ENCODE measurements at regions not wholly inside any gene's neighbourhood (a gene's known extent, or its start where the extent isn't known, plus 50 kb on each side); places are given as distances from the start of the nearest gene placed in this dataset.
"Not testable (repeated sequence)": the region's sequence is repeated elsewhere in the genome, so short reads cannot be mapped to it uniquely, and the experiment has no call there.

- Histone ChIP-seq H3K9me3 (replicated peaks; ENCODE audit: control insufficient read depth, low read depth, low read length) (no peaks in the 10 kb centered on the region), H3K36me3 (ENCODE audit: control insufficient read depth, insufficient read depth, low read length) (no peaks in the 10 kb centered on the region), H3K27ac (ENCODE audit: low read length) (no peak overlapping the region), H3K4me1 (ENCODE audit: control insufficient read depth, insufficient read depth, low read length) (no peaks in the 10 kb centered on the region), H3K4me3 (ENCODE audit: low read length) (no peak overlapping the region), H3K27me3 (ENCODE audit: control insufficient read depth, insufficient read depth, low read length) (no peaks in the 10 kb centered on the region)
- DNase-seq, result no peak
- no CpG with 5 or more reads among the region's 1 CpG for WGBS (ENCODE audit: insufficient coverage)
Measured at GRCh38 chr10:64659311-64659710, 1138.1 kb downstream of the REEP3 start.

GRCh38 chr10:64682043-64682442 is 1160.8 kb downstream of the REEP3 start:
- no peaks in the 10 kb centered on the region for H3K9me3 ChIP-seq (replicated peaks; ENCODE audit: control insufficient read depth, low read depth, low read length)
- no peaks in the 10 kb centered on the region for H3K4me1 ChIP-seq (ENCODE audit: control insufficient read depth, insufficient read depth, low read length)
- no peak overlapping the region for H3K4me3 ChIP-seq (ENCODE audit: low read length)
- no peak for DNase-seq
- no peak overlapping the region for H3K27ac ChIP-seq (ENCODE audit: low read length)
- 85% methylated on average over 3 of the region's 3 CpGs for WGBS (ENCODE audit: insufficient coverage)
- no peaks in the 10 kb centered on the region for H3K36me3 ChIP-seq (ENCODE audit: control insufficient read depth, insufficient read depth, low read length)
- no peaks in the 10 kb centered on the region for H3K27me3 ChIP-seq (ENCODE audit: control insufficient read depth, insufficient read depth, low read length)

GRCh38 chr10:64690194-64690593 is 1169.0 kb downstream of the REEP3 start:
- Histone ChIP-seq H3K36me3 (ENCODE audit: control insufficient read depth, insufficient read depth, low read length) (no peaks in the 10 kb centered on the region), H3K27ac (ENCODE audit: low read length) (no peak overlapping the region), H3K4me3 (ENCODE audit: low read length) (no peak overlapping the region), H3K27me3 (ENCODE audit: control insufficient read depth, insufficient read depth, low read length) (no peaks in the 10 kb centered on the region), H3K9me3 (replicated peaks; ENCODE audit: control insufficient read depth, low read depth, low read length) (no peaks in the 10 kb centered on the region), H3K4me1 (ENCODE audit: control insufficient read depth, insufficient read depth, low read length) (no peaks in the 10 kb centered on the region)
- DNase-seq, result no peak
- WGBS (ENCODE audit: insufficient coverage), result 100% methylated on average over 1 of the region's 3 CpGs

- Histone ChIP-seq H3K4me1 (ENCODE audit: control insufficient read depth, insufficient read depth, low read length) (no peaks in the 10 kb centered on the region), H3K9me3 (replicated peaks; ENCODE audit: control insufficient read depth, low read depth, low read length) (no peaks in the 10 kb centered on the region), H3K27ac (ENCODE audit: low read length) (no peak overlapping the region), H3K36me3 (ENCODE audit: control insufficient read depth, insufficient read depth, low read length) (no peaks in the 10 kb centered on the region), H3K27me3 (ENCODE audit: control insufficient read depth, insufficient read depth, low read length) (no peaks in the 10 kb centered on the region), H3K4me3 (ENCODE audit: low read length) (no peak overlapping the region)
- no CpG with 5 or more reads among the region's 3 CpGs for WGBS (ENCODE audit: insufficient coverage)
- DNase-seq, result no peak
Measured at GRCh38 chr10:64699244-64699643, 1178.0 kb downstream of the REEP3 start.

GRCh38 chr10:64702086-64702485 is 1180.9 kb downstream of the REEP3 start:
- not testable (repeated sequence) for H3K27me3 ChIP-seq (ENCODE audit: control insufficient read depth, insufficient read depth, low read length)

GRCh38 chr10:64708884-64709681 is 1187.9 kb downstream of the REEP3 start:
- H3K4me3 ChIP-seq (ENCODE audit: low read length), result no peak overlapping the region
- no peaks in the 10 kb centered on the region for H3K27me3 ChIP-seq (ENCODE audit: control insufficient read depth, insufficient read depth, low read length)
- H3K36me3 ChIP-seq (ENCODE audit: control insufficient read depth, insufficient read depth, low read length), result no peaks in the 10 kb centered on the region
- H3K4me1 ChIP-seq (ENCODE audit: control insufficient read depth, insufficient read depth, low read length), result no peaks in the 10 kb centered on the region
- WGBS (ENCODE audit: insufficient coverage), result 74% methylated on average over 3 of the region's 3 CpGs
- no peak for DNase-seq
- H3K9me3 ChIP-seq (replicated peaks; ENCODE audit: control insufficient read depth, low read depth, low read length), result no peaks in the 10 kb centered on the region
- H3K27ac ChIP-seq (ENCODE audit: low read length), result no peak overlapping the region

More at GRCh38 chr10:64702086-64702485, 1180.9 kb downstream of the REEP3 start:
- H3K9me3 ChIP-seq (replicated peaks; ENCODE audit: control insufficient read depth, low read depth, low read length); H3K4me3 ChIP-seq (ENCODE audit: low read length); H3K36me3 ChIP-seq (ENCODE audit: control insufficient read depth, insufficient read depth, low read length); H3K27ac ChIP-seq (ENCODE audit: low read length); H3K4me1 ChIP-seq (ENCODE audit: control insufficient read depth, insufficient read depth, low read length); DNase-seq: not testable (repeated sequence)
- 100% methylated on average over 1 of the region's 3 CpGs for WGBS (ENCODE audit: insufficient coverage)

GRCh38 chr10:64726466-64726865 is 1205.3 kb downstream of the REEP3 start:
- no peak for DNase-seq
- H3K27me3 ChIP-seq (ENCODE audit: control insufficient read depth, insufficient read depth, low read length), result no peaks in the 10 kb centered on the region
- H3K9me3 ChIP-seq (replicated peaks; ENCODE audit: control insufficient read depth, low read depth, low read length), result no peaks in the 10 kb centered on the region
- no peaks in the 10 kb centered on the region for H3K4me1 ChIP-seq (ENCODE audit: control insufficient read depth, insufficient read depth, low read length)
- H3K36me3 ChIP-seq (ENCODE audit: control insufficient read depth, insufficient read depth, low read length), result no peaks in the 10 kb centered on the region
- no peak overlapping the region for H3K27ac ChIP-seq (ENCODE audit: low read length)
- no peak overlapping the region for H3K4me3 ChIP-seq (ENCODE audit: low read length)

GRCh38 chr10:64731016-64731415 is 1209.8 kb downstream of the REEP3 start:
- Histone ChIP-seq H3K36me3 (ENCODE audit: control insufficient read depth, insufficient read depth, low read length) (no peaks in the 10 kb centered on the region), H3K27me3 (ENCODE audit: control insufficient read depth, insufficient read depth, low read length) (no peaks in the 10 kb centered on the region), H3K4me3 (ENCODE audit: low read length) (no peak overlapping the region), H3K4me1 (ENCODE audit: control insufficient read depth, insufficient read depth, low read length) (no peaks in the 10 kb centered on the region), H3K27ac (ENCODE audit: low read length) (no peak overlapping the region), H3K9me3 (replicated peaks; ENCODE audit: control insufficient read depth, low read depth, low read length) (no peaks in the 10 kb centered on the region)
- DNase-seq, result no peak

- H3K9me3 ChIP-seq (replicated peaks; ENCODE audit: control insufficient read depth, low read depth, low read length), result no peaks in the 10 kb centered on the region
- no peaks in the 10 kb centered on the region for H3K4me1 ChIP-seq (ENCODE audit: control insufficient read depth, insufficient read depth, low read length)
- no peak overlapping the region for H3K4me3 ChIP-seq (ENCODE audit: low read length)
- DNase-seq, result peak; percentile 7
- no peak overlapping the region for H3K27ac ChIP-seq (ENCODE audit: low read length)
- WGBS (ENCODE audit: insufficient coverage), result 50% methylated on average over 2 of the region's 8 CpGs
- H3K27me3 ChIP-seq (ENCODE audit: control insufficient read depth, insufficient read depth, low read length), result no peaks in the 10 kb centered on the region
- no peaks in the 10 kb centered on the region for H3K36me3 ChIP-seq (ENCODE audit: control insufficient read depth, insufficient read depth, low read length)
Measured at GRCh38 chr10:64732372-64732957, 1211.3 kb downstream of the REEP3 start.

- no peaks in the 10 kb centered on the region for H3K36me3 ChIP-seq (ENCODE audit: control insufficient read depth, insufficient read depth, low read length)
- H3K27me3 ChIP-seq (ENCODE audit: control insufficient read depth, insufficient read depth, low read length), result no peaks in the 10 kb centered on the region
- no peaks in the 10 kb centered on the region for H3K4me1 ChIP-seq (ENCODE audit: control insufficient read depth, insufficient read depth, low read length)
- DNase-seq, result peak; percentile 30
- H3K4me3 ChIP-seq (ENCODE audit: low read length), result no peak overlapping the region
- no peak overlapping the region for H3K27ac ChIP-seq (ENCODE audit: low read length)
- H3K9me3 ChIP-seq (replicated peaks; ENCODE audit: control insufficient read depth, low read depth, low read length), result no peaks in the 10 kb centered on the region
Measured at GRCh38 chr10:64733980-64734379, 1212.8 kb downstream of the REEP3 start.

- H3K27me3 ChIP-seq (ENCODE audit: control insufficient read depth, insufficient read depth, low read length), result no peaks in the 10 kb centered on the region
- H3K4me3 ChIP-seq (ENCODE audit: low read length), result no peak overlapping the region
- H3K4me1 ChIP-seq (ENCODE audit: control insufficient read depth, insufficient read depth, low read length), result no peaks in the 10 kb centered on the region
- no peak overlapping the region for H3K27ac ChIP-seq (ENCODE audit: low read length)
- H3K36me3 ChIP-seq (ENCODE audit: control insufficient read depth, insufficient read depth, low read length), result no peaks in the 10 kb centered on the region
- DNase-seq, result no peak
- no peaks in the 10 kb centered on the region for H3K9me3 ChIP-seq (replicated peaks; ENCODE audit: control insufficient read depth, low read depth, low read length)
- no CpG with 5 or more reads among the region's 2 CpGs for WGBS (ENCODE audit: insufficient coverage)
Measured at GRCh38 chr10:64738462-64738861, 1217.3 kb downstream of the REEP3 start.
